Activated CD8-positive, alpha-beta T cell treated with anti-CD3 and anti-CD28 coated beads for 36 hours (primary cell): ENCODE measurements at regions not wholly inside any gene's neighbourhood (a gene's known extent, or its start where the extent isn't known, plus 50 kb on each side); places are given as distances from the start of the nearest gene placed in this dataset.
"Not testable (repeated sequence)": the region's sequence is repeated elsewhere in the genome, so short reads cannot be mapped to it uniquely, and the experiment has no call there.

Source experiments
- ATAC-seq: fragments of 200-7000 bp; cut with Tn5 transposase; one replicate; pipeline ENCODE4 v1.10.0; 2021; ENCODE audit warnings: mild to moderate bottlenecking, moderate library complexity
- CTCF ChIA-PET: fragments of 350-600 bp; sonication (Branson Sonifier 250); formaldehyde crosslinking; loops from one replicate; lab custom pipeline; 2021; ENCODE audit warnings: antibody characterized with exemption; lab: Charles Lee
- POLR2A ChIA-PET: fragments of 350-600 bp; sonication (Branson Sonifier 250); formaldehyde crosslinking; loops from one replicate; lab custom pipeline; 2021; ENCODE audit warnings: antibody characterized with exemption; lab: Charles Lee
- DNase-seq: peaks from one replicate; pipeline ENCODE4 v3.0.0-alpha.2; 2020
- H3K27ac Mint-ChIP-seq: one replicate; pipeline ENCODE4 v1.8.0; 2021; ENCODE audit warnings: mild to moderate bottlenecking, mixed read lengths
- H3K27me3 Mint-ChIP-seq: one replicate; pipeline ENCODE4 v1.8.0; 2021; ENCODE audit warnings: mixed read lengths
- H3K36me3 Mint-ChIP-seq: one replicate; pipeline ENCODE4 v1.8.0; 2021; ENCODE audit warnings: low read depth, mixed read lengths
- H3K4me1 Mint-ChIP-seq: one replicate; pipeline ENCODE4 v1.8.0; 2021; ENCODE audit warnings: low read depth, mixed read lengths
- H3K4me3 Mint-ChIP-seq: one replicate; pipeline ENCODE4 v1.8.0; 2021; ENCODE audit warnings: mild to moderate bottlenecking, moderate library complexity, mixed read lengths
- H3K9me3 Mint-ChIP-seq: one replicate; pipeline ENCODE4 v1.8.0; 2021; ENCODE audit warnings: mixed read lengths
- CTCF ChIP-seq: fragments of 200-600 bp; IDR thresholded peaks from one replicate; pipeline ENCODE4 v1.8.0; 2022; ENCODE audit warnings: antibody characterized with exemption, mild to moderate bottlenecking
- intact Hi-C: fragments of 100-400 bp; cut with micrococcal nuclease; formaldehyde crosslinking; loops from one replicate; pipeline ENCODE4 v1.10.0; 2022

DNA sequence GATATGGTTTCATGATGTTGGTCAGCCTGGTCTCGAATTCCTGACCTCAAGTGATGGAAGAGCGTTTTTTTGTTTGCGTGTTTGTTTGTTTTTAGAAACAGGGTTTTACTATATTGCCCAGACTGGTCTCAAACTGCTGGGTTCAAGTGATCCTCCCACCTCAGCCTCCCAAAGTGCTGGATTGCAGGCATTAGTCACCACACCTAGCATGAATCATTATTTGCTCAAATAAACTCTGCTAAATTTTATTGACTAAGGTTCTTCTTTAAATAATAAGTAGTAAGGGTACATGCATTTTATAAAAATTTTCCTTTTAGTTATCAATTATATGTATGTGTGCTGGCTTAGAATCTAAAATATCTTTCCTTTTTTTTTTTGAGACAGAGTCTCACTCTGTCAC is 52.9 kb downstream of the ZBTB9 start:
- ATAC-seq: no peak
- intact Hi-C loops: no loop called here
- DNase-seq: no peak
- ChIA-PET POLR2A (interaction anchor here (0.7 kb wide), 1 partner anchor 1355 kb away, joined by 3 read pairs; no protein-coding TSS in a partner anchor), CTCF (no interaction called here)
- peaks cover 3% of the 10 kb centered on the region for H3K4me1 Mint-ChIP-seq
- H3K36me3 Mint-ChIP-seq: no peaks in the 10 kb centered on the region
- H3K27me3 Mint-ChIP-seq: no peaks in the 10 kb centered on the region
- no peak overlapping the region for H3K4me3 Mint-ChIP-seq
- no peaks in the 10 kb centered on the region for H3K9me3 Mint-ChIP-seq
- TF ChIP-seq CTCF: no peak
- no peak overlapping the region for H3K27ac Mint-ChIP-seq

DNA sequence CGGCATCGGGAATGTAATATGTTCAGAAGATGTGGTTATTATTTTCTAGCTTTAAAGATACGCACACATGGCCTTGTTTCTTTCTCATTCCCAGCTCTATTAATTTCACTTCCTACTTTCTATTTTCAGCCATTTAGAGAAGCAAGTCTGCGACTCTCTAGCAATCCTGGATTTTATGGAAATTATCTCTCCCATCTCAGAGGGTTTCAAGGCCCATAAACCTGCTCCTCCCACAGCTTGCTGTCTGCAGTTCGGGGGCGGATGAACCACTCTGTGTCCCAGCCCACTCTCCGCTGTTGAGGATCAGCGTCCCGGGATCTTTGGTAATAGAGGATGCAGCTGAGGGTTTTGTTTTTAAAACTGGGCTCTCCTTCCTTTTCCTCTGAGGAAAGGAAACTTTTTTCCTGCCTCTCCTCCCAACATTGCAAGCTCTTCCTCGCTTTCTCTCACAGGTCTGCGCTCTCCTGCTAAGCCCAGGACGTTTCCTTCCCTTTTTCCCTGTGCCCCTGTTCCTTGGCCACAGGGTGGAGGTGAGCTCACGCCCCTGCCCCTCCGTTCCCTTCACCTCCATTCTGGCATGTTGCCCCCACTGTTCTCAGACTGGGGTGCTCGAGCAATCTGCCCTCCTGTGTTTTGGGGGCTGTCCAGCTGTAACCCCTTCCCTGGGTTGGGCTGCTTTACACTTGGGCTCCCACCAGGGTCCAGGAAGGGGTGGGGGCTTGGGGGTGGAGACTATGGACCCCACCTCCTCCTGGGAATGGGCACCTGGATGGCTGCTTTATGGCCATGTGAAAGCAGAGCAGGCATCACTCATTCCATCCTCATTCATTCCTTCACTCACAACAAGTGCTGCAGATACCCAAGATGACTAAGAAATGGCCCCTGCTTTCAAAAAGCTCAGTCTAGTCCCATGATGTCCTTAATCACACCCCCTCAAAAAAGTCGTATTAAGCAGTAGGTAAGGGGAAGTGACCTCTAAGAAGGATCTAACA is 54.9 kb downstream of the ZBTB9 start:
- no peak overlapping the region for H3K4me3 Mint-ChIP-seq
- no peak overlapping the region for H3K27ac Mint-ChIP-seq
- H3K27me3 Mint-ChIP-seq: peaks cover 2% of the 10 kb centered on the region
- POLR2A ChIA-PET: interaction anchor here (0.8 to 1.6 kb wide), 2 partner anchors 24 to 237 kb away, joined by 4 to 5 read pairs; partner anchors contain the start of genes RPS18 and VPS52
- H3K4me1 Mint-ChIP-seq: peaks cover 10% of the 10 kb centered on the region
- no peak for TF ChIP-seq CTCF
- intact Hi-C loops: no loop called here
- CTCF ChIA-PET: interaction anchor here (1.3 kb wide), 1 partner anchor 11 kb away, joined by 3 read pairs; no protein-coding TSS in a partner anchor
- DNase-seq (no peak), ATAC-seq (no peak)
- H3K9me3 Mint-ChIP-seq: no peaks in the 10 kb centered on the region
- H3K36me3 Mint-ChIP-seq: no peaks in the 10 kb centered on the region

DNA sequence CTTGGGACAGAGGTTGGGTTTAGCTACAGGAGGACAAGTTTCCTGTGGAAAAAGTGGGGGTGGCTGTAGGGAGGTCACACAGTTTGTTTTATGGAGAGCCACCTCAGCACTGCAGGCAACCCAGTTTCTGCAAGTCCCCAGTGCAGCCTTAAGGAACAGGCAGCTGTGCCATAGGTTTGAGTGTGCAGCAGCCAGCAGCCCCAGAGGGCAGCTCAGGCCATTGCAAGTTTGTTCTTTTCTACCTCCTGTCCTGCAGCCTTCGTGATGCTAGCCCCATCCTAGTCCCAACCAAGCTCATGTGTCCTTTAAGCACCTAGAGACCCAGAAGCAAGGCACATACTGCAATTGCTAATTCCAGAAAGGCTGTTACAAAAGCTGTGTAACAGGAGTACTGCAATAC is 58.8 kb downstream of the ZBTB9 start:
- ATAC-seq (peak; percentile 42), DNase-seq (no peak)
- ChIA-PET CTCF (interaction anchor here (1.0 to 1.4 kb wide), 2 partner anchors 10 to 72 kb away, joined by 3 to 4 read pairs; no protein-coding TSS in a partner anchor), POLR2A (interaction anchor here (1.4 kb wide), 1 partner anchor 15 kb away, joined by 3 read pairs; no protein-coding TSS in a partner anchor)
- peaks cover 10% of the 10 kb centered on the region for H3K4me1 Mint-ChIP-seq
- no peaks in the 10 kb centered on the region for H3K36me3 Mint-ChIP-seq
- TF ChIP-seq CTCF: no peak
- H3K9me3 Mint-ChIP-seq: no peaks in the 10 kb centered on the region
- intact Hi-C loops: no loop called here
- H3K27ac Mint-ChIP-seq: no peak overlapping the region
- H3K4me3 Mint-ChIP-seq: no peak overlapping the region
- H3K27me3 Mint-ChIP-seq: peaks cover 3% of the 10 kb centered on the region

DNA sequence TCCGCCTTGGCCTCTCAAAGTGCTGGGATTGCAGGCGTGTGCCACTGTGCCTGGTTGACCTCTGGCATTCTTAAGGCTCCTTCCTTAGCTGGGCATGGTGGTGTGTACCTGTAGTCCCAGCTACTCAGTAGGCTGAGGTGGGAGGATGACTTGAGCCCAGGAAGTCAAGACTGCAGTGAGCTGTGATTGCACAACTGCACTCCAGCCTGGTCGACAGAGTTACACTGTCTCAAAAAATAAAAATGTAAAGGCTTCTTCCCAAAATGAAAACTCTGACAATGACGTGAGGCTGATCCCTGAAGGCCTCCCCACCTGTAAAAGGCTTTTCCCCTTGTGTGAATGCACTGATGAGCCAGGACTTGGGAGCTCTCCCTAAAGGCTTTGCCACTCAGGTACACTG is 62.4 kb downstream of the ZBTB9 start:
- peaks cover 3% of the 10 kb centered on the region for H3K27me3 Mint-ChIP-seq
- ATAC-seq: no peak
- H3K36me3 Mint-ChIP-seq: no peaks in the 10 kb centered on the region
- no peak overlapping the region for H3K4me3 Mint-ChIP-seq
- no peak overlapping the region for H3K27ac Mint-ChIP-seq
- ChIA-PET CTCF (no interaction called here), POLR2A (no interaction called here)
- no peak for TF ChIP-seq CTCF
- intact Hi-C loops: no loop called here
- DNase-seq: no peak
- no peaks in the 10 kb centered on the region for H3K9me3 Mint-ChIP-seq
- peaks cover 10% of the 10 kb centered on the region for H3K4me1 Mint-ChIP-seq

DNA sequence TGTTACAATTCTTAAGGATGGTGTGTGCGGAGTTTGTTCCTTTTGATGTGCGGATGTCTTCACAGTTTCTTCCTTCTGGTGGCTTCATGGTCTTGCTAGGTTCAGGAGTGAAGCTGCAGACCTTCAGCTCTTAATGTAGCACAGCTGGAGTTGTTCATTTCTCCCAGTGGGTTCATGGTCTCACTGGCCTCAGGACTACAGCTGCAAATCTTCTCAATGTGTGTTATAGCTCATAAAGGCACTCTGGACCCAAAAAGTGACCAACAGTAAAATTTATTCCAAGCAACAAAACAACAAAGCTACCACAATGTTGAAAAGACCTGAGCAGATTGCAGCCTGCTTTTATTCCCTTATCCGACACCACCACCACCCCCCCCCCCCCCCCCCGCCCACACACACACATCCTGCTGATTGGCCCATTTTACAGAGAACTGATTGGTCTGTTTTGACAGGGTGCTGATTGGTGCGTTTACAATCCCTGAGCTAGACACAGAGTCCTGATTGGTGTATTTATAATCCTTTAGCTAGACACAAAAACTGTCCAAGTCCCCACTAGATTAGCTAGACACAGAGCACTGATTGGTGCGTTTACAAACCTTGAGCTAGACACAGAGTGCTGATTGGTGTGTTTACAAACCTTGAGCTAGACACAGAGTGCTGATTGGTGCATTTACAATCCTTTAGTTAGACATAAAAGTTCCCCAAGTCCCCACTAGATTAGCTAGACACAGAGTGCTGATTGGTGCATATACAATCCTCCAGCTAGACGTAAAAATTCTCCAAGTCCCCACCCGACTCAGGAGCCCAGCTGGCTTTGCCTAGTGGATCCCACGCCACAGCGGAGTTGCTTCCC is 59.2 kb downstream of the BAK1 start:
- H3K36me3 Mint-ChIP-seq, POLR2A ChIA-PET, H3K4me3 Mint-ChIP-seq, H3K27ac Mint-ChIP-seq, H3K27me3 Mint-ChIP-seq, ATAC-seq, H3K9me3 Mint-ChIP-seq, DNase-seq, intact Hi-C loops, H3K4me1 Mint-ChIP-seq: not testable (repeated sequence)
- CTCF ChIA-PET: interaction anchor here (1.0 kb wide), 1 partner anchor 12 kb away, joined by 3 read pairs; no protein-coding TSS in a partner anchor
